HEK293T (cell line): ENCODE measurements at regions not wholly inside any gene's neighbourhood (a gene's known extent, or its start where the extent isn't known, plus 50 kb on each side); places are given as distances from the start of the nearest gene placed in this dataset.

Experiments used
- CTCF ChIA-PET: fragments of 350-600 bp; formaldehyde crosslinking; extraction: SDS; loops from one replicate; lab custom pipeline; 2021; ENCODE audit warnings: antibody characterized with exemption, inconsistent platforms; lab: Yijun Ruan, JAX
- POLR2A ChIA-PET: fragments of 350-600 bp; formaldehyde crosslinking; extraction: SDS; loops from one replicate; lab custom pipeline; 2020; ENCODE audit warnings: antibody characterized with exemption, inconsistent platforms; lab: Yijun Ruan, JAX
- DNase-seq: peaks from one replicate; pipeline ENCODE4 v3.0.0; 2012; ENCODE audit warnings: mixed read lengths; ENCODE audit errors: extremely low spot score
- ARNT ChIP-seq: fragments of 450-650 bp; IDR thresholded peaks from 2 replicates; pipeline ENCODE4 v1.6.1; 2017; ENCODE audit warnings: mild to moderate bottlenecking
- BHLHE40 ChIP-seq: fragments of 450-650 bp; IDR thresholded peaks from 2 replicates; pipeline ENCODE4 v1.6.1; 2016; ENCODE audit warnings: mild to moderate bottlenecking, moderate library complexity, borderline replicate concordance
- CTBP1 ChIP-seq: fragments of 450-650 bp; IDR thresholded peaks from 2 replicates; pipeline ENCODE4 v1.6.1; 2016; ENCODE audit warnings: borderline replicate concordance
- ELF4 ChIP-seq: fragments of 450-650 bp; IDR thresholded peaks from 2 replicates; pipeline ENCODE4 v1.6.1; 2017; ENCODE audit warnings: antibody characterized with exemption
- FOXA1 ChIP-seq: fragments of 450-650 bp; IDR thresholded peaks from 2 replicates; pipeline ENCODE4 v1.6.1; 2016; ENCODE audit warnings: mild to moderate bottlenecking
- FOXK2 ChIP-seq: fragments of 450-650 bp; IDR thresholded peaks from 2 replicates; pipeline ENCODE4 v1.6.1; 2016; ENCODE audit warnings: mild to moderate bottlenecking
- FOXM1 ChIP-seq: fragments of 450-650 bp; IDR thresholded peaks from 2 replicates; pipeline ENCODE4 v1.6.1; 2017; ENCODE audit warnings: mild to moderate bottlenecking, borderline replicate concordance
- HDGF ChIP-seq: fragments of 450-650 bp; IDR thresholded peaks from 2 replicates; pipeline ENCODE4 v1.6.1; 2017; ENCODE audit warnings: antibody characterized with exemption, borderline replicate concordance
- L3MBTL2 ChIP-seq: fragments of 450-650 bp; conservative IDR thresholded peaks from 2 replicates; pipeline ENCODE4 v1.6.1; 2016; ENCODE audit warnings: mild to moderate bottlenecking
- LEF1 ChIP-seq: fragments of 450-650 bp; IDR thresholded peaks from 2 replicates; pipeline ENCODE4 v1.6.1; 2017; ENCODE audit warnings: mild to moderate bottlenecking, borderline replicate concordance
- NFRKB ChIP-seq: fragments of 450-650 bp; IDR thresholded peaks from 2 replicates; pipeline ENCODE4 v1.6.1; 2016; ENCODE audit warnings: mild to moderate bottlenecking, moderate library complexity
- SP1 ChIP-seq: fragments of 450-650 bp; IDR thresholded peaks from 2 replicates; pipeline ENCODE4 v1.6.1; 2017
- SUZ12 ChIP-seq: fragments of 450-650 bp; IDR thresholded peaks from 2 replicates; pipeline ENCODE4 v1.6.1; 2016; ENCODE audit warnings: mild to moderate bottlenecking
- TARDBP ChIP-seq: fragments of 450-650 bp; IDR thresholded peaks from 2 replicates; pipeline ENCODE4 v1.6.1; 2016
- ZNF384 ChIP-seq: fragments of 450-650 bp; IDR thresholded peaks from 2 replicates; pipeline ENCODE4 v1.6.1; 2016
- TF ChIP-seq, protein P1 (sequence below): fragments of 450-650 bp; IDR thresholded peaks from 2 replicates; pipeline ENCODE4 v1.6.1; 2016

DNA sequence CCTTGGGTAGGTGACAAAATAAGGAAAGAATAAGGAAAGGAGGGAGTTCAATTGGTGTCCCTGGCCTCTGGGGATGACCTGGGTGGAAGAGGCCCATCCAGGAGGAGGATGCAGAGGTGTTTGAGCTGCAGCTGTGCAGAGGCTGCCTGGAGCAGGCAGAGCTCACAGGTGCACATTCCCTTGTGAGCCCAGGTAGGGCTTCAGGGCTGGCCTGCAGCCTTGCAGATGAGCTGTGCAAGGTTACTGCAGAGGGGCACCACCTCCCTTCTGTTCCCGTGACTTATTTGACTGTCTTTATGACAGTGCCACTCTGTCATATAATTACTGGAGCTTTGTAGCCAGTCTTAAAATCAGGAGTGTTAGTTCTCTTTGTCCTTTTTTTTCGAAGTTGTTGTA is 263.2 kb upstream of the HS6ST1 start:
- no peak for DNase-seq
- TF ChIP-seq TARDBP (no peak), FOXK2 (no peak), LEF1 (no peak), HDGF (no peak), FOXA1 (no peak), SP1 (no peak), ARNT (no peak), ZNF384 (no peak), CTBP1 (no peak), SUZ12 (no peak), ELF4 (no peak), FOXM1 (no peak), L3MBTL2 (no peak), BHLHE40 (no peak), NFRKB (no peak)
- TF ChIP-seq, protein P1, sequence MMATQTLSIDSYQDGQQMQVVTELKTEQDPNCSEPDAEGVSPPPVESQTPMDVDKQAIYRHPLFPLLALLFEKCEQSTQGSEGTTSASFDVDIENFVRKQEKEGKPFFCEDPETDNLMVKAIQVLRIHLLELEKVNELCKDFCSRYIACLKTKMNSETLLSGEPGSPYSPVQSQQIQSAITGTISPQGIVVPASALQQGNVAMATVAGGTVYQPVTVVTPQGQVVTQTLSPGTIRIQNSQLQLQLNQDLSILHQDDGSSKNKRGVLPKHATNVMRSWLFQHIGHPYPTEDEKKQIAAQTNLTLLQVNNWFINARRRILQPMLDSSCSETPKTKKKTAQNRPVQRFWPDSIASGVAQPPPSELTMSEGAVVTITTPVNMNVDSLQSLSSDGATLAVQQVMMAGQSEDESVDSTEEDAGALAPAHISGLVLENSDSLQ, result no peak
- POLR2A ChIA-PET, result no interaction called here
- CTCF ChIA-PET, result interaction anchor here (0.9 kb wide), 1 partner anchor 12 kb away, joined by 4 read pairs; no protein-coding TSS in a partner anchor

DNA sequence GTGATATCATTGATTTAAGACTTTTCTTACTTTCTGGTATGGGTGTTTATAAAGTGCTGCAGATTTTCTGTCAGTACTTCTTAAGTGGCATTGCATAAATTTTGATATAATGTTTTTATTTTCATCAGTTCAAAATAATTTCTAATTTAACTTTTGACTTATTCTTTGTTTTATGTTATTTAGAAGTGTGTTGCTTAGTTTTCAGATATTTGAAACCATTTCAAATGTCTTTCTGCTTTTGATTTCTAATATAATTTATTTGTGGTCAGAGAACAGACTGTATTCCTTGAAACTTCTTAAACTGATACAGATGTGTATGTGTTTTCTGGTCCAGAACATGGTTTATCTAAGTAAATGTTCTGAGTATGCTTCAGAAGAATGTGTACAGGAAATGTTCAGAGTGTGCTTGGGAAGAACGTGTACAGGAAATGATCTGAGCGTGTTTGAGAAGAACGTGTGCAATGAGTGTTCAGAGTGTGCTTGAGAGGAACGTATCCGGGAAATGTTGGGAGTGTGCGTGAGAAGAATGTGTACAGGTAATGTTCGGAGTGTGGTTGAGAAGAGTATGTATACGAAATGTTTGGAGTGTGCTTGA is 265.7 kb upstream of the HS6ST1 start:
- no peak for DNase-seq
- ChIA-PET POLR2A (no interaction called here), CTCF (no interaction called here)
- TF ChIP-seq FOXM1, result no peak
- TF ChIP-seq ELF4, result no peak
- no peak for TF ChIP-seq HDGF
- TF ChIP-seq ZNF384, result no peak
- TF ChIP-seq NFRKB, result no peak
- TF ChIP-seq FOXA1, result no peak
- TF ChIP-seq L3MBTL2, result no peak
- TF ChIP-seq, protein P1, result no peak

DNA sequence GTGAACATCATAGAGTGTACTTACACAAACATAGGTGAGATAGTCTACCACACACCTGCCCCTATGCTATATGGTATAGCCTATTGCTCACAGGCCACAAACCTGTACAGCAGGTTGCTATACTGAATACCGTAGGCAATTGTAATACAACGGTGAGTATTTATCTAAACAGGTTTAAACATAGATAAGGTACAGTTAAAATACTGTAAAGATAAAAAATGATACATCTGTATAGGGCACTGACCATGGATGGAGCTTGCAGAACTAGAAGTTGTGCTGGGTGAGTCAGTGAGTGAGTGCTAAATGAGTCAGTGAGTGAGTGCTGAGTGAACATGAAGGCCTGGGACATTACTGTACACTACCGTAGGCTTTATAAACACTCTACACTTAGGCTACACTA is 267.0 kb upstream of the HS6ST1 start:
- TF ChIP-seq NFRKB (no peak), ZNF384 (no peak), TARDBP (no peak), SP1 (no peak), HDGF (no peak)
- CTCF ChIA-PET, result no interaction called here

DNA sequence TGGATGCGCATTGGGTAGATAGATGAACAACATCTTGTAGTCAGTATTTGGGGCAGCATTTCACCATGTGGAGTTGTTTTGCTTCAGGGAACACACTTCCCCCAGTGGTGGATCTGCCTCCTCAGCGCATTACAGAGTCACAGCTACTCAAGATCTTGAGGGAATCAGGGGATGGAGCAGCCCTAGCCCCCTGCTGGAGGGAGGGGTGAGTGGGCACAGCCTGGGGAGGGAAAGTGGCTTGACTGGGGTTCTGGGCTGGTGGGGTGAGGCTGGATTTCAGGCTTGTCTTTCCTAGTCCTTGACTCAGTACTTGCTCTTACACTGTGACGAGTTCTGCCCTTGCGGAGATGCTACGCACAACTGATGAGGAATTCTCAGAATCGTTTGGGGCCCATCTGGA is 271.0 kb upstream of the HS6ST1 start:
- TF ChIP-seq NFRKB (no peak), FOXM1 (no peak), TARDBP (no peak), BHLHE40 (no peak), SUZ12 (no peak), LEF1 (no peak), L3MBTL2 (no peak), FOXA1 (no peak), CTBP1 (no peak), ELF4 (no peak), SP1 (no peak), ARNT (no peak), HDGF (no peak), FOXK2 (no peak), ZNF384 (no peak)
- TF ChIP-seq, protein P1, result no peak
- CTCF ChIA-PET, result no interaction called here
- POLR2A ChIA-PET, result no interaction called here
- no peak for DNase-seq

More for the DNA sequence above, 267.0 kb upstream of the HS6ST1 start:
- POLR2A ChIA-PET, result no interaction called here
- DNase-seq, result no peak

DNA sequence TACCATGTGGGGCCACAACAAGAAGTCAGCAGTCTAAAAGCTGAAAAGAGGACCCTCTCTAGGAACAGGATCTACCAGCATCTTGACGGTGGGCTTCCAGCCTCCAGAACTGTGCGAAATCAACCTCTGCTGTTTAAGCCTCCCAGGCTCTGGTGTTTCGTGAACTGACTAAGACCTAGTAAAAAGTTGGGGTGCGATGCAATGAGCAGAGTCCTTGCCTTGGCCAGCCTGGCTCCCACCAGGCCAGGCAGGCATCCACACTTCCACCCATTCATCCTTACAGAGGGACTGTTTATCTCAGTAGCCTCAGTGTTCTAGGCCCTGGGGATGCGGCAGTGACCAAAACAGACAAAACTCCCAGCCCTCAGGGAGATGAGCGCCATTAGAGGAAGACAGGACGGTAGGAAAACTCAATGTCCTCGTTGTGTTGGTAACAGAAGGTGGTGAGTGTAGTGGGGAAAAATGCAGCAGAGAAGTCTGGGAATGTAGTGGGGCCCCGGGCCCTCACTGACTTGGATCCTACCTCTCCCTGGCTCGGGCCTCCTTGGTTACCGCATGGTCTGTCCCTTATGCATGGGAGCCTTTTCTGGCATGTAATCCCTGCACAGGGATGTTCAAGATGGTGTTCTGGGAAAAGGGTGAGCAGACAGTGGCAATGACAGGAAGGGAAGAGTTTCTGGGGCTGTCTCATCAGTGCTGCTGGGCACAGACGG is 271.8 kb upstream of the HS6ST1 start:
- DNase-seq, result no peak
- CTCF ChIA-PET, result no interaction called here
- no peak for TF ChIP-seq ZNF384
- TF ChIP-seq NFRKB, result no peak
- TF ChIP-seq ARNT, result no peak
- no peak for TF ChIP-seq FOXM1
- POLR2A ChIA-PET, result no interaction called here

DNA sequence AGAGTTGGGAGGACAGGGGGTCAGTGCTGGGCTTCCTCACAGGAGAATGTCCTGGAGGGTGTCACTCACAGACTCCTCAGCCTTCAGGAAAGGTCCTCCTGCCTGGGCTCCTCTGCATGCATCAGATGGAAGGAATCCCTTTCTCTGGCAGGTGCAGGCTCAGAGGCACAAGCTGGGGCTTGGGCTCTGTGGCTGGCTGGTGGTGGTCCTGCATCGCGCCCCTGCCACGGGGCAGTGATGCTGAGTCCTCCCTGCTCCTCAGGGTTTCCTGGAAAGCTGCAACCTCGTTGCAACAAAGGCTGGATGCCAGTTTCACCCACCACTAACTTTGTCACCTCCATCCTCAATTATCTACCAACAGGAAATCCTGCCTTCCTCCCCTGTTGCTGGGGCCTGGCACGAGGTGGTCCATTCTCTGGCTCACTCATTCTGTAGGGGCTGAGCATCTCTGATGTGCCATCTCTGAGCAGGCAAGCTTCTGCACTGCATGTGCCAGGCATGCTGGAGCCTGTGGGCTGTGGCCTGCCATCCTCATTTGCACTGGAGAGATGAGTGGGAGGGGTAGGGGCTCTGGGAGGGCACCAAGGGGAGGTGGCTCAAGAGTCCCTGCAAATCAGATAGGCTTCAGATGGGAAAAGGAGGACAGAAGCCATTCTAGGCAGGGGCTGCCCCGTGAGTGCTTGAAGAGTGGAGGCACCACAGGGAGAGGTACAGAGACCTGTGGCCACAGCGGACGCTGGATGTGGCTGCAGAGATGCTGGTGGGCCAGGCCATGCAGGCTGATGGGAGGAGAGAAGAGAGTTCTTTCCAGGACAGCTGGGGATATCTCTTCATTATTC is 272.6 kb upstream of the HS6ST1 start:
- TF ChIP-seq L3MBTL2 (no peak), LEF1 (no peak), SUZ12 (no peak), NFRKB (no peak), FOXK2 (no peak), ARNT (no peak), FOXA1 (no peak)
- CTCF ChIA-PET, result no interaction called here
- POLR2A ChIA-PET, result no interaction called here
- DNase-seq, result no peak
